ENCODE measurements at regions not wholly inside any gene's neighbourhood (a gene's known extent, or its start where the extent isn't known, plus 50 kb on each side); places are given as distances from the start of the nearest gene placed in this dataset.
A peak's percentile ranks its signal among the peaks of the same experiment; 100 is the strongest.
"Not testable (repeated sequence)": the region's sequence is repeated elsewhere in the genome, so short reads cannot be mapped to it uniquely, and the experiment has no call there.

DNA sequence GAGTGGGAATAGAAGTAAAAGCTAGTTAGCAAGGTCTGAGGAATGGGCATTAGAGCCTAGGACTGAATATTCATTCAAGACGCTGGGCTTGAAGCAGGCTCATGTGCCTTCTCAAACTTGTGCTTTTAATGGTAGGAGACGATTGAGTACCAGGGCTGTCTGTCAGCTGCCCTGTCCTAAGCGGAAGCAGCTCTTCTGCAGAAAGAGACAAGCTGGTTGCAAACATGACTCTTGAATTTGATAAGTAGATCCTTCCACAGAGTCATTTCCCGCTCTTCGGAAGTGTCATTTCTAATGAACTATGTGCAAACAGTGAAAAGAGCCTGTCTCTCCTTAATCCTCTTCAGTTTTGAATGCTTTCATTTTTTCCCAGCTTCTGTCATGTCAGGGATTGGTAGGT lies 176.4 kb downstream of the TFAP2B start:
- no peak for DNase-seq (ENCODE audit: low spot score)

DNA sequence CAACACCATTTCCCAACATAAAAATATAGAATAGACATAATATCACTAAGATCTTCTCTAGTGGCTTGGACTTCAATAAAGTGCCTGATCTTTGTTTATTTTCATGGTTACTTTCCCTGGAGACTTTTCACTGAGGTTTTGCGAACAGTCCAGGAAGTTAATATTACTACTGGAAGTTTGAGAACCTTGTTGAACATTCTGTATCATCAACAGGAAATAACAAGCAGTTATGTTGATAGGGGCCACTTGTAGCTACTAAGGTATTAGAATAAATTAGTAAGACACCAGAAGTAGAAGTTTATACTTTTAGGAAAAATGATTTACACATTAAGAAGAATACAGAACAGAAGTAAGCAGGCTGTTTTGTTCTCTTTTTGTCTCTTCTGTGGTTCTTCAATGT lies 180.2 kb downstream of the TFAP2B start:
- DNase-seq (ENCODE audit: low spot score) = no peak

DNA sequence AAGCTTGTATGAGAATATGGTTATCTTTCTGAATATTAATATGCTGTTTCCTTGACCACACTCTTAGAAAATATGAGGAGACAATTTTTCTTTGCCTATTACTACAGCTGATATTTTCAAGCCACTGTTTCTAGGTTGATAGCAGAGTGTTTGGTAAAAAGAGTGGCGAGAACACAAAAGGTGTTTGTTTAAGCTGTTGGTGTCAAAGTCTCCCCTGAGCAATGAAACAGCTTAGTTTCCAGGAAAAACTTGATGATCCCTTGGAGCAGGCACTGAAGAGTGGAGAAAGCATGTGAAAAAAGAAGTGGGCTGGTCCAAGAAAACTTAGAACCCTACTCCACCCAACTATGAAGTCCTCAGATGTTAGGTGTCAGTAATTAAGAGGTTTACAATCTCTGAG lies 182.7 kb downstream of the TFAP2B start:
- DNase-seq (ENCODE audit: low spot score) = no peak

DNA sequence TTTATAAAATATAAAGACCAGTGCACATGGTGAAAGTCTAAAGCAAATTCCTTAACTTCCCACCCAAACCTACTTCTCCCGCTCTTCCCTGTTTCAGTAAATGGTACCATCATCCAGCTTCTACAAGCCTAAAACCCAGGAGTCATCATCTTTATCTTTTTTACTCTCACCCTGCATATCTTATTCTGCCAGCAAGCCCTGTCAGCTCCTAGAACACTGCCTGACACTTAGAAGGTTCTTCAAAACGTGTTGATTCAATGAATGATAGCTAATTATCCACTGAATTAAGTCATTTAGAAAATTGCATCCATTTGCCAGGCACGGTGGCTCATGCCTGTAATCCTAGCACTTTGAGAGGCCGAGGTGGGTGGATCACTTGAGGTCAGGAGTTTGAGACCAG lies 185.7 kb downstream of the TFAP2B start:
- no peak for DNase-seq (ENCODE audit: low spot score)

DNA sequence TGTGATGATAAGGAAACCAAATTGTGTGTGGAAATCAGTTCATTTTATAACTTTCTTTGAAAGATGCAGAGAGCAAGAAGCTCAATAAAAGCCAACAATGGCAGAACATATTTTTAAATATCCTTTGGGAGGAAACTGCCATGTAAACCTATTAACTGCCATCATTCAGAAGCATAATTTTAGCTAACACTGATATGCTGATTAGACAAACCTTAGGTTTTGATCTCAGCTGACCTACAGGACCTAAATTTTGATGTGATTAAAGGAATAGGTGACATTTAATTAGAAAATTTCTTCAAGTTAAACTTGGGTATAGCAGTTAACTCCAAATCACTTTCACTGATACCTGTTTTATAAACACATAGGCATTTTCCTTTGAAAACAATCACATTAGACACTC lies 187.1 kb downstream of the TFAP2B start:
- no peak for DNase-seq (ENCODE audit: low spot score)

DNA sequence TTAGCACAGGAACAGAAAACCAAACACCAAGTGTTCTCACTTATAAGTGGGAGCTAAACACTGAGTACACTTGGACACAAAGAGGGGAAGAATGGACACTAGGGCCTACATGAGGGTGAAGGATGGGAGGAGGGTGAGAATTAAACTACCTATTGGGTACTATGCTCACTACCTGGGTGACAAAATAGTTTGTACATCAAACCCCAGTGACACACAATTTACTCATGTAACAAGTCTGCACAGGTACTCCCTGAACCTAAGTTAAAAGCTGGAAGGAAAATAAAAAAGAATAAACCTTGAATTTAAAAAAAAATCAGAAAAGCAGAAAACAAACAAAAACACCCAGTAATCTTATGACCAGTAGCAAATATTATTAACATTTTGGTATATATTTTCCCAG lies 188.6 kb downstream of the TFAP2B start:
- DNase-seq (ENCODE audit: low spot score) = no peak

DNA sequence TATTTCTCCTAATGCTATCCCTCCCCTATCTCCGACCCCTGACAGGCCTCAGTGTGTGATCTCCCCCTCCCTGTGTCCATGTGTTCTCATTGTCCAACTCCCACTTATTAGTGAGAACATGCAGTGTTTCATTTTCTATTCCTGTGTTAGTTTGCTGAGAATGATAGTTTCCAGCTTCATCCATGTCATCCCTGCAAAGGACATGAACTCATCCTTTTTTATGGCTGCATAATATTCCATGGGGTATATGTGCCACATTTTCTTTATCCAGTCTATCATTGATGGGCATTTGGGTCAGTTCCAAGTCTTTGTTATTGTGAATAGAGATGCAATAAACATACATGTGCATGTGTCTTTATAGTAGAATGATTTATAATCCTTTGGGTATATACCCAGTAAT lies 190.0 kb downstream of the TFAP2B start:
- DNase-seq (ENCODE audit: low spot score) = not testable (repeated sequence)

DNA sequence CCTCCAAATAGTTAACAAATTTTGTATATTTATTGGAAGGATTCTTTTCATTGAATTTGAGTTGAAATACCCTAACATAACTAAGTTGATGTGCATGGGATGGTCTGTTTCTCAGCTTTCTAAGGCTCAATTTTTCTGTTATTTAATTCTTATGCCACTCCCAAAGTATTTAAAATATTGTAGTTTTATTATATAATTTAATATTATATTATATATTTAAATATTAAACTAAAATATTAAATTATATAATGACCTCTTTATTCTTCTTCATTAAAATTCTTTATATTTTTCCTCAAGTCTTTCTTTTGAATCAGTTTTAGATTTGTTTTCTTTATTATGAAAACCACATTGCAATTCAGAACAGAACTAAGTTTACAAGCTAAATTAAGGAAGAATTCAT lies 194.7 kb downstream of the TFAP2B start:
- no peak for DNase-seq (ENCODE audit: low spot score)

DNA sequence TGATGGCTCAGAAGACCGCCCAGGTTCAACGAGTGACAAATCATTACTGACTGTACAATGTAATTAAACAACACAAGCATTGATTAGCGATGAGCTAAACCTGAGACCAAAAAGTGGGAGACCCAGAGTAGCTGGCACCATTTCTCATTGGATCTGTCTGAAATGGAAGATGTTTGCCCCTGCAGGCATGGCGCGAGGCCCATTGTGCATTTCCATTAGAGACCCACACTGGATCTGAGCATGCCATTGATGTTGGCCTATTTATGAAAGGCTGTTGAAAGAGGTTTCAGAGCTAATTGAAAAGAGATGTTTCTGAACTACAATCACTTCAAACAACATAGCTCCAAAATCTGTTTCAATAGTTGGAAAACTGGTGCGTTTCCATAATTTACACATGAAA lies 196.7 kb downstream of the TFAP2B start:
- DNase-seq (ENCODE audit: low spot score) = no peak

DNA sequence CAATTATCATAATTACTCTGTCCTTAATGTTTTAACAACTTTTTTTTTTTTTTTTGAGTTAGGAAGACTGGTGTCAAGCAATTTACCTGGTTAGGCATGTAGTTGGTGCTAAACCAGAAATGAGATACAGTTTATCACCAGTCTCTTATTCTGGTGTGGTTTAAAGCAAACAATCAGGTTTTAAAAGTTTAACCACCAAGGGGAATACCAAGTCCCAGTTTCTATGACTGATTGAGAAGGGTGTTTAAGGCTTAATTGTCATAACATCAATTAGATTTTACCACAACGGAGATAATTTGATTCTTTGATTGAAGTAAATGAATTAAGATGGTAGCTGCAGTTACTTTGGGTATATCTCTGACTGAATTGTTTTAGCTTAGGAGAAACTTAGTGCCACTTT lies 197.8 kb downstream of the TFAP2B start:
- no peak for DNase-seq (ENCODE audit: low spot score)

DNA sequence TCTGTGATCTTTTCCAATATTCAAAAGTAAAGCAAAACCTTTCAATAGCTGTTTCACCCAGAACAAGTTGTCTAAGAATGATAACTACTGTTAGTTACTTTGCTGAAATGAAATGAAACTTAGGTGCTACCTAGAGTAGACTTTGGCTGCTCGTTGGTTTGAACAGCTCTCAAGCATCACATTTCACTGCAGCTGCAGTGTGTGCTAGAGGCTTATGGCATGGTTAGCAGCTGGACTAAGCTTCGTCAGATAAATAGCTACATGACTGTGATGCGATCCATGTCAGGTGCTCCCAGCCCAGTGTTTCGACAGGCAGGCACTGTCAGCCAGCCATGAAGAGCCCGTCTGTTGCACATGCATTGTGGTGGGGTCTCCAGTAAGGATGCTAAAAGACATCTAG lies 201.1 kb downstream of the TFAP2B start:
- no peak for DNase-seq (ENCODE audit: low spot score)

DNA sequence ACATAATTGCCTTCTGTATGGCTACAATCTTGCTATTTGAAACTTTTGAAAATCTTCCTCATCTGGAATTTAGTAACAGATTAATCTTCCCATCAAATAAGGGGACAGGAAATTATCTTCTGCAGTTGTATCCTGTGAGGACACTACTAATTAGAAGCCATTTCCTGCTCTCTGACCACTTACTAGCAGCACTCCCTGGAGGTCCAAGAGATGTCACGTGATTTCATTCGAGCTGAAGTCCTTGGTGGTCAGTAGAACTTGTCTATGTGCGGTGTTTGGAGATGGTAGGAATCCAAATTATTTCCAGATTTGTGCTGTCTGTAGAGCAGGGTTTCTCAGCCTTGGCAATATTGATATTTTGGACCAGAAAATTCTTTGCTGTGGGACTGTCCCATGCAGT lies 202.5 kb downstream of the TFAP2B start:
- DNase-seq (ENCODE audit: low spot score) = no peak

DNA sequence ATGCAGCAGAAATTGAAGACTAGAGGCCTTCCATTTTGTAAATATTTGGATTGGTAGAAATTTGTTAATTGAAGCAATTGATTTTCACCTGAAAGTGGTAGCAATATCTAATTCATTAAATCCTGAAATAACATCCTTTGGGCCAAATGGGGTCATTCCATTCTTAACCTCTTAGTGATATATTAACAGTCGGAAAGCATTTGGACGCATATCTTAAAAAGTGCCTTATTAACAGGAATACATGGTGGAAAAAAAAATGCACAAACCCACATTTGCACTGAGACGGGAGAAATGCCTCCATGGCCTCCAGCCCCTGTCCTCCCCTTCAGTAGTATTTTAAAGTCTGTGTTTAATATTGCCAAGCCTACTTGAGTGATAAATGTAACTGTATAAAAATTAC lies 205.5 kb downstream of the TFAP2B start:
- no peak for DNase-seq (ENCODE audit: low spot score)

DNA sequence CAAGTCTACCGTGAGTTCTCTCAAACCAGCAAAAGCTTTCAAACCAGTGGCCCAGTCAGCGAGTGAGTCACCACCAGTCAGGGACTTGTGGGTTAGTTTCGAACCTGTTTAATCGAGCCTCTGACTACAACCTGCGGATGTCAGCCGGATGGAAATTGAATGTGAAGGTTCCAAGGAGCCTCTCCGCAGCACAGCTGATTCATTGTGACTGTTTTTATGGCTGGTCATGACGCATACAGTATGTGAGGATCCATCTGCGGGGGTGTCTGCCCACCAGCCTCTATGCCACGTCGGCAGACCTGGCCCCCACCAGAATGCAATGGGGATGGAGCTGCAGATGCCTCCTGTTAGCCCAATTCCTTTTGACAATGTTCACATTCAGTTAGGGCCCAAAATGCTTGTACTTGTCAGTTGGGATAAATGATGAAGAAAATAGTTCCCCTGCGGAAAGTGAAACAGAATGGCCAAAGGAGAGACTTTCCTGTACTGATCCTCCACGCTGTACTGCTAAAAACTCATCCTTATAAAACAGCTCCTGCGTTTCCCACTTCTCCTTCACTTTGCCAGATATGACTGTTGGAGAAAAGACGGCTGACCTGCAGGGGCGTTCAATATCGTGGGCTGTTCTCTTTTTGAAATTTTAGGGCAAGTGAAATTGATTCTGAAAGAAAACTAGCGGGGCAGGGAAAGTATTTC lies 206.6 kb downstream of the TFAP2B start:
- peak; percentile 84 for DNase-seq (ENCODE audit: low spot score)

DNA sequence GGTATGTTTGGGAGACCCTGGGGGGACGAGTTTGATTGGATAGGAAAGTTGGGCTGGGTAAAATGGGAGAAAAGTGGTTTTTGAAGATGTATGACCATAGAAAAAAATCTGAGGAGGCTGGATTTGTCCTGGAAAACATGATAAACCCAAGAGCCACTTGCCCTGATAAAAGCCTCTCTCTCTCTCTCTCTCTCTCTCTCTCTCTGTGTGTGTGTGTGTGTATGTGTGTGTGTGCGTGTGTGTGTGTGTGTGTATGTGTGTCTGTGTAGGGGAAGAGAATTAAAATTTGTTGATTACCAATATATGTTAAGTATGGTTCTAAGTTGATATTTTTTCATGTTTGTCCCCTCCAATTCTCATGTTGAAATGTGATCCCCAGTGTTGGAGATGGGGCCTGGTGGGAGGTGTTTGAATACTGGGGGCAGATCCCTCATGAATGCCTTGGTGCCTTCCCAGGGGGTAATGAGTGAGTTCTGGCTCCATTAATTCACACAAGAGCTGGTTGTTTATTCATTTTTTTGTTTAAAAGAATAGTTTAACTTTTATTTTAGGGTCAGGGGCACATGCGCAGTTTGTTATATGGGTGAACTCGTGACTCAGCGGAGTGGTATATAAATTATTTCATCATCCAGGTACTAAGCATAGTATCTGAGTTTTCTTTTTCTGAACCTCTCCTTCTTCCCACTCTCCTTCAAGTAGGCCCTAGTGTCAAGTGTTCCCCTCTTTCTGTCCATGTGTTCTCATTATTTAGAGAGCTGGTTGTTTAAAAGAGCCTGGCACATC lies 208.8 kb downstream of the TFAP2B start:
- DNase-seq (ENCODE audit: low spot score) = peak; percentile 27

DNA sequence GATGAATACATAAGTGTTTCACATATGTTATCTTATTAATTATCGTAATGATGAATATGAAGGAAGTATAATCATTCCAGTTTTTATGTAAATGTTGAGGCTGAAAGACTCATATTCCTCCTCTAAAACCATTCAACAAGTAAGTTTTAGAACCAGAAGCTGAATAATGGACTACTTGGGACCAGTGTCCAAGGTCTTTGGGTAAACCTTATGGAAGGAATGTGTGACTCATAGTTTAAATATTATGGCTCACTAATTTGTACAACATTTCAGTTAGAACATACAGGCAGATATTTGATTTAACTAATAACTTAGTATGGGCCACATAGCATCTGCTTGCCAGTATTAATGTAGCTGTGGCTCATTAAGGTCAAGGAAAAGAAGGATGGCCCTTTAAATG lies 209.6 kb downstream of the TFAP2B start:
- peak; percentile 16 for DNase-seq (ENCODE audit: low spot score)

DNA sequence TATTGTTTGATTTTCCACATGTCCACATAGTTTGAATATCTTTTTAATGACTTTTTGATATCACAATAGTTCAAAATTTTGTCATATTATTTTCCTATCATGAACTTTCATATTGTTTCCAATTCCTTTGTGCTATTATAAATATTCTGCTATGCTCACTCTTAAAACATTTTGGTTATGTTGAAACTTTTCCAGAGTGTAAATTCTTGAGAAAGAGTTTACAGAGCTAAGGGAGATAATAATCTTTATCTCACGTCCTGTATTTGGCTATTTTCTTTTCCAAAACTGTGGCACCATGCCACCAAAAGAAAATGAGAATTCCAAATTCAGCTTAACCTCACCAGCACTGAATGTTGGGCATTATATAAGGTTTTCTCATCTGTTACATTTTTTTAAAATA lies 210.9 kb downstream of the TFAP2B start:
- DNase-seq (ENCODE audit: low spot score) = no peak

DNA sequence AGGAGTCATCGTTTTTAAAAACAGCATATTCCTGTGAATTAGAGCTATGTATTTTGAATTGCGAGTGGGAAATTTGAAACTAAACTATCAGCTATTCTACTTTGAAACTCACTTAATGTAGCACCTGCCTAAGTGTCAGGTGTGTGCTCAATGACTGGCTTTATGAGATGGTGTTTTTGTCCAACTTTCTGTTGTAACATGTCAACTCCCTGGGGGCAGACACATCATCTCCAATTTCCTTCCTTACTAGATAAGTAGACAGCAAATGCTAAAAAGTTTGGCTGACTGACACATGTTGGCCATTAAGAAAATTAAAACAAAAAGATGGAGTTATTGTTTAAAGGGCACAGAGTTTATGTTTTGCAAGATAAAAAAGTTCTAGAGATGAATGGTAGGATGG lies 226.9 kb downstream of the TFAP2B start:
- DNase-seq (ENCODE audit: low spot score) = no peak

DNA sequence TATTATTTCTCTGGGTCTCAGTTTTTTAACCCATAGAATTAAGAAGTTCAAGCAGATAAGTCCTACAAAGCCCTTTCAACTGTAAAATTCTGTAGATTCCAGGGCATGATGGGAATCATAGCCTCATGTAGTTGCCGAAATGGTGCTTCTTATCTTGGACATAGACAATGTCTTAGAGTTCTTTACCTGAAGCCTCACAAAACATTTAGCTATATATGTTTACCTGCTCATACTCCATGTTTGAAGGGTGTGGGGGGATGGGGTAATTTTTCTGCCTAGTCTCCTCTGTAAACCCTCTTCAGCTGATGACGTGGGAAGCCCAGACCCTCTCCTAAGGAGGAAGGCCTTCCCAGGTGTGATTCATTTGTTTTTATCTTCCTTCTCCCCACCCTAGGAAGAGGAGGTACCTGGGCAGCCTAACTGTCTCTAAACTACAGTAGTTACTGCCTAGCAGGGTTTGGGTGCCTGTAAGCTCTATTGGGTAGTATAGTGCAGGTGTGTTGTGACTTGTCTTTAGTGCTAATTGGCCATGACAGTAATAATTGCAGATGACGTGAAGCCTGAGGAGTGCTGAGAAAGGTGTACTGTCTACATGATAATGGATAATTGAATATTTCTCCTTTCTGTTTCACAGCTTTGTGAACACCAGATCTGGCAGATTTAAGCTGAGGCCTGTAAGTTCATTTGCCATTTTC lies 230.8 kb downstream of the TFAP2B start:
- DNase-seq (ENCODE audit: low spot score) = no peak

DNA sequence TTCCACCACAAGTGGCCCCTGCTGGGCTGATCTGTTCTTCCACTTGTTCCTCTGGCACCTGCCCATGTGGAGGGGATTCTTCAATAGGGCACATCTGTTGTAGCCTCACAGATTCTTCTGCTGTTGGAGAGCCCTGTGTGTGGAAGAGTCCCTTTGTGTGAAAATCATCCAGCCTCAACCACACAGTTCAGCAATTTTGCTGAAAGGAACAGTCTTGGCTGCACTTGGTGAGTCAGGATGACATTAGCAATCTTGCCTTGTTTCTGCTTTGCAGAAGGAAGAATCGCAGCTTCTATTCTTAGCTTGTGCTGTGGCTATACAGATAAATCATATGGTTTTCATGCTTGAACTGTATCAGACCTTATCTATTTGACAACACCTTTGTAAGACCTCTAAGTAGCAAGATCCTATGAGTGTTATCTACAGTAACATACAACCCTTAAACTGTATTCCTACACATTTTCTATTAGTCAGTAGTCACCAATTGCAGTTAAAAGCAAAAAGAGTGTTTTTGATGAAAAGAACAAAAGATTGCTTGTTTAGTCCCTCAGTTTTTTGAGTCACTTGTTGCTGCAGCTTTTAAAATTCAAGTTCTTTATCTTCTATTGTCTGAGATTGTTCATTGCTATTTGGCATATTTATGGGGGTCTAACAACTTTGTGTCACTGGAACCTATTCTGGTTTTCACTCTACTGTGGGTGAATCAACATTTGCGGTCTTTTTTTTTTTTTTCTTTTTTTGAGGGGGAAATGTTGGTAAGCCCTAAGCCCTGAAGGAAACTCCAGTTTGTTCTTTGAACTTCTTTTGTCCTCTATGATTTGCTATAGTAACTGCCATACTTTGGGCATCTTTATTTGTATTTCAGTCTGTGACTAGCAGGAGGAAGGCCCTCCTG lies 231.6 kb downstream of the TFAP2B start:
- DNase-seq (ENCODE audit: low spot score) = no peak

DNA sequence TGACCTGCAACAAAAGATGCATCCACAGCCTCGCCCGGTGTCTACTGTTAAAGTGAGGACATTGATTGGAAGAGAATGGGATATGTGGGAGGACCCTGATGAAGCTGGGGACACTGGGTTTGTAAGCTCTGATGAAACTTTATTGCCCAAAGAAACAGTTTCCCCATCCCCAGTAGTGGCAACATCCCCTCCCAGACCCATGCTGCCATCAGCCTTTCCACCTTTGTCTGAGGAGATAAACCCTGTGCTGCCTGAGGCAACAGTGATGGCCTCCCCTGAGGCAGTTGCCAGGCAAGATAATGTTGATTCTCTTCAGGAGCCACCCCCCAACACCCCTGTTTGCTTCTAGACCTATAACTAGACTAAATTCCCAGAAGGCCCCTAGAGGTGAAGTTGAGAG lies 234.0 kb downstream of the TFAP2B start:
- not testable (repeated sequence) for DNase-seq (ENCODE audit: low spot score)

DNA sequence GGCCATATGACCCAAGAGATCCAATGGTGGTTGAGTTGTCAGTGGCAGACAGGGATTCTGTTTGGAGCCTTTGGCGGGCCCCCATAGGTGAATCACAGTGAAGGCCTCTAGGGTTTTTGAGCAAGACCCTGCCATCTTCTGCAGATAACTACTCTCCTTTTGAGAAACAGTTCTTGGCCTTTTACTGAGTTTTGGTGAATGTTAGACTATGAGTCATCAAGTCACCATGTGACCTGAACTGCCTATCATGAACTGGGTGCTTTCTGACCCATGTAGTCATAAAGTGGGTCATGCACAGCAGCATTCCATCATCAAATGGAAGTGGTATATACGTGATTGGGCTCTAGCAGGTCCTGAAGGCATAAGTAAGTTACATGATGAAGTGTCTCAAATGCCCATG lies 236.6 kb downstream of the TFAP2B start:
- not testable (repeated sequence) for DNase-seq (ENCODE audit: low spot score)
